Stimulated activated CD8-positive, alpha-beta memory T cell treated with anti-CD3 and anti-CD28 coated beads, Interleukin-7, amount 100 ng/mL, for 48 hours (primary cell): ENCODE measurements at regions not wholly inside any gene's neighbourhood (a gene's known extent, or its start where the extent isn't known, plus 50 kb on each side); places are given as distances from the start of the nearest gene placed in this dataset.

Experiments used
- DNase-seq, 2 donors: peaks; one replicate each; pipeline ENCODE4 v3.0.0-alpha.2; 2020; ENCODE audit warnings: low read depth in 1 of 2; ENCODE audit errors: extremely low read depth in 1 of 2

DNA sequence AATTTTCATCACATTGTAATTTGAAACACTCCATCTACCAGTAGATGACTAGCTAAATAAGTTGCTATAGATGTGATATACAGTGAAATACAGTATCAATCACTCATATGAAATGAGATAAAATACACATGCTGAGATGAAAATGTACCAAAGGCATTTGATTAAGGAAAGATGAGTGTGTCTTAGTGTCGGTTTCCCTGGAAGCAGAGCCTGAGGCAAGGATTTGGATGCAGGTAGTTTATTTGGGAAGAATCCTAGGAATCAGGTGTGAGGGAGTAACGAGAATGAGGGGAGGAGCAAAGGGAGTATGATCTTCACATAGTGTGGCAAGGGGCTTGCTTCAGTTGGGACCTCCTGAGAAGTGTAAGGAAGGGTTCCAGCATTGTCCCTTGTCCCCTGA is 188.2 kb upstream of the CTBP2 start:
- no peak for DNase-seq

DNA sequence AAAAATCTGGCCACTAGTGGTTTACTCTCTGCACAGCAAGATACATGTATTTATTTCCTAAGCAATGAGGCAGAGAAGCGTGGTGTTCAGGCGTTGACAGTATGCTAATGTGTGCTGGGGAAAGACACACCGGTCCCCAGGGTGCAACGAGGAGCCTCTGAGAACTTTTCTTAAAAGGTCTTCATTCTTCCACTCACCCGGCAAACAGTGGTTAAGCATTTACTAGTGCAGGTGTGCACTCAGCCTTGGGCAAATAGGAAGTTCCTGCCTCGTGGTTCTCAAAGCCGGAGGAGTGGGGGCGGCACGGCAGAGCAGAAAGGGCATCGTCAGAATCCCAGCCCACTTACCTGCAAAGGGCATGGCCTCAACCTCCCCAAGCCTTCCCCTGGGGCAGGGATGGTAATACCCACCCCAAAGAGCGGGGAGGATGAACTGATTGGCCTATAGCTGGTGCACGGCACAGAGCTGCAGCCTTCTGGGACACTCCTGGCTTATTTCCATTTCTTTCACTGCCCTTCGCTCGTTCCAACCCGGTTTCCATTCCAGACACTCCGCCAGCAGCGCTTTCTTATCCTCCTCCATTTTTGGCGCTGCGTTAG is 184.3 kb upstream of the CTBP2 start:
- no peak for DNase-seq

DNA sequence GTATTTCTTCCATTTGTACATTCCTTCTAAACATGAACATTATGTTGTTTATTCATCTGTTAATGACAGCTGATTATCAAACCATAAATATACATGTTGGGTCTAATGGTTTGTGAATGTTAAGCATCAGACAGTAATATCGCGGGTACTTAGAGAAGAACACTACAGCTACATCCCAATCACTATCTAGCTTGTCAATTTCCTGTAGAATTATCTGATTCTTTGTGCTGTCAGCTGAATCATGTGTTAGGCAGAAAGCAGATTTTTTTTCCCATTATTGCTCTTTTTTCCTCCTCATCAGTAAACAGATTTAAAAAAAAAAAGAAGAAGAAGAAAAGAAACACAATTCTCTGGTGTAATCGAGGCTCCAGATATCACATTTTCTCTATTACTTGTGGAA is 183.6 kb upstream of the CTBP2 start:
- DNase-seq = no peak

DNA sequence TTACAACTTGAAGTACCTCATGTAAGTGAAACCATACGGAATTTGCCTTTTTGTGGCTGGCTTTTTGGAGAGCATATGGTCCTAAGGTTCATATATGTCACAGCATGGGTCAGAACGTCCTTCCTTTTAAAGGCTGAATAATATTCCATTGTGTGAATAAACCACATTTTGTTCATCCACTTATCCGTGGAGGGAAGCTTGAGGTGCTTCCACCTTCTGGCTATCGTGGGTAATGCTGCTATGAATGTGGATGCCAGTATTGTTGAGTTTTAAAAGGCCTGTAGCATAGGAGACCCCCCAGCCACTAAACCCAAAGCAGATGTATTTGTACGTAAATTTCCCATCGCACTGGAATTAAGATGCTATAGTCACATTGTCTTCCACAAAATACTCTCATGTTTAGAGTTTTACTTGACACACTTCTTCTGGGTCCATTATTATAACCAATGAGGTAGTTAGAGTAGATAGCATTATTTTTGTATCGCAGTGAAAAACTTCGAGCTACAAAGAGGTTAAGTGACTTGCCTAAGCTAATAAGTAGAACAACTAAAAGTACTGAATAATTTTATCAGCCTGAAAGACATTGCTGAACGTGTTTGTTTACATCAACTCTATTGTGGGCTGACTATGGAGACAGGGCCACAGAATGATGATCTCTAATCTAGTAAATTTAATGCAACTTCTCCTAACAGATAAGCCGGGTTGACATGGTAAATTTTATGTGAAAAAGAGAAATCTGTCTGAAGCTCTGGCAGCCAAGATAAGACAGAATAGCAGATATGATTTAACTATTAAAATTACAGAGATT is 183.0 kb upstream of the CTBP2 start:
- DNase-seq = no peak

DNA sequence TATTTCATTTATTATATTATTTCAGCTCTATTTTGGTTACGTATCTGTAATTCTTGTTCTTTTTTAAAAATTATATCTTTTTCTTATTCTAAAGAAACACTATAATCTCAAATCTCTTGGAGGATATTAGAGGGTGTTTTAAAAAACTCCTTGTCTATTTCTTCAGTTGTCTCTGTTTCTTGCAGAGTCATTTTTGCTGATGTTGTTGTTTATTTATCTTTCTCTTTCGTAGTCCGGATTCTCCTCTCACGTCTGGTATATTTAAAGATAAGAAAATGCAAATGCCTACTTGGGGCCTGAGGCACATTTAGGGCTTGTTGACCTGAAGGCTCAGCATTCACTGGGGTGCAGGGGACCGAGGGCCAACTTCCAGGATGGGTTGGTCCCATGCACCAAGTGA is 181.2 kb upstream of the CTBP2 start:
- no peak for DNase-seq

DNA sequence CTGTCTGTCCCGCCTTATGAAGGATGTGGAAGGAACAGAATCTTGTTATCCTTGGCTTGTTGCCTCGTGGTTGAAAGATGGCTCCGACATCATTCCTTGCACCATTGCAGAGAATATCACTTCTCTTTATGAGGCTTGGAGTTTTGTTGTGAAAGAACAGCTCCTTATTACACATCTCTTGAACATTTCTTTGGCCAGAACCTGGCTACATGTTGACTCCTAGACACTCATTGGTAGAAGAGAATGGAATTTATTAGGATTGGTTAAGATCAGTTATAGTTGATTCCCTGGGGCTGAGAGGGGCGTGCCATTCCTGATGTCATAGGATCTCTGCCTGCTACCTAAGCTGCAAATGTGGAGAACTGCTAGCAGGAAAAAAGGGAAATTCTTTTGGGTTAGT is 180.5 kb upstream of the CTBP2 start:
- no peak for DNase-seq

DNA sequence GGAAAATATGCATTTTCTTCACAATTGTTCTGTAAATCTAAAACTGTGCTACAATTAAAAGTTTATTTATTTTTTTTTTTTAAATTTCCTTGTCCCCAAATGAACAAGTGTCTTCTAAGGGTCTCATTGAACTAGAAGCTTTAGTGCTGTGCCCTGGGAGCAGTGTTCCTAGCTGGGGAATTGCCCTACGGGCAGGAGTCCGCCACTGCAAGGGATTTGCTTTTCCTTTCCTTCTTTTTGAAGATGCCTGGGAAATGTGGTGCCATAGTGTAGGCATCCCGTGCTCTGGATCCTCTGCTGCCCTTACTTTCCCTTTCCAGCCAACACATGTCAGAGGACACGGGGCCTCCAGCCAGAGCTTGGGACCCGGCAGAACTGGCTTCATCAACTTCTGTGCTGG is 177.1 kb upstream of the CTBP2 start:
- DNase-seq = no peak

DNA sequence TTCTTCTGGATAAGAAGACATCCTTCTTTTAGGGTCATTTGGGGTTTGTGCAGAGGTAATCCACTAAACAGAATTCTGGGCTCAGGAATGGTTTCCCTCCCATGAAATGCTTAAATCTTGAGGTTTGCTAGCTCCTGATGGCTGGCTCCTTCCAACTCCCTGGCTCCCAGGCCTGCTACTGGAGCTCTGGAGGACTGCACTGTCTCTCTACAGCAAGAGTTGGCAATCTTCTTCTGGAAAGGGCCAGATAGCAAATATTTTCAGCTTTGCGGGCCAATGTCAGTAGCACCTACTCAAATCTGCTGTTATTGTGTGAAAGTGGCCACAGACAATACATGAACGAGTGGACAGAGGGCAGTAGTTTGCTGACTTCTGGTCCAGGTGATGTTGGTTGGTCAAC is 174.2 kb upstream of the CTBP2 start:
- no peak for DNase-seq

DNA sequence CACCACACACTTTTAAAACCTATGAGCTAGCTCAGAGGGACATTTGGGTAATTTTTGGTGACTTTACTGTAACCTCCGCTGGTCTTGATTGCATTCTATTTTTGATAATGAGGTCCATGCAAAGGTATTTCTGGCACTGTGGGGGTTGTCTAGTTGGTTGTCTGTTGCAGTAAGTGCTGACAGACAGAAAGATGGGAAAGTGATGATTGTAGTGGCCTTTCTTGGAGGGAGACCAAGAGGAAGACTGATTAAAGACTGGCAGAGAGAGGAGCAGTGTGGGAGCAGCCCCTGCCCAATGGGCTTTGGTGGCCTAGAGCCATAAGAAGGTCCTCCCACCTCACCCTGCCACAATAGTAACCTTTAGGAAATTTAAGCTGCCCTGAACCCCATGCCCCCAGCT is 173.4 kb upstream of the CTBP2 start:
- no peak for DNase-seq

DNA sequence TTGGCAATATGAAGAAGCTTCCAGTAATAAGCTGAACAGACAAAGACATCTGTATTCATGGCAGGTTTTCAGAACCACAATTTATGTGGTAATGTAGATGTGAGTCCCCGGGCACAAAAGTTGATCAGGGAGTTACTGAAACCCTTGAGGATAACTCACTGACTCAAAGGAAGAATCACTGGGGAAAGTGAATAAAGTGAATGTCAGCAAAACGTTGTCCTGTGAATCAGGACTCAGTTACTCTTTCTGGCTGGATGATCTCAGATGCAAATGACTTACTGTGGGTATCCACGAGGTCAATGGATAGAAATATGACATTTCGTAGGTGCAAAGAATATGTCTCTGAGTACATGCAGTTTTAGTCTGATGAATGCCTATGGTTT is 172.8 kb upstream of the CTBP2 start:
- no peak for DNase-seq

DNA sequence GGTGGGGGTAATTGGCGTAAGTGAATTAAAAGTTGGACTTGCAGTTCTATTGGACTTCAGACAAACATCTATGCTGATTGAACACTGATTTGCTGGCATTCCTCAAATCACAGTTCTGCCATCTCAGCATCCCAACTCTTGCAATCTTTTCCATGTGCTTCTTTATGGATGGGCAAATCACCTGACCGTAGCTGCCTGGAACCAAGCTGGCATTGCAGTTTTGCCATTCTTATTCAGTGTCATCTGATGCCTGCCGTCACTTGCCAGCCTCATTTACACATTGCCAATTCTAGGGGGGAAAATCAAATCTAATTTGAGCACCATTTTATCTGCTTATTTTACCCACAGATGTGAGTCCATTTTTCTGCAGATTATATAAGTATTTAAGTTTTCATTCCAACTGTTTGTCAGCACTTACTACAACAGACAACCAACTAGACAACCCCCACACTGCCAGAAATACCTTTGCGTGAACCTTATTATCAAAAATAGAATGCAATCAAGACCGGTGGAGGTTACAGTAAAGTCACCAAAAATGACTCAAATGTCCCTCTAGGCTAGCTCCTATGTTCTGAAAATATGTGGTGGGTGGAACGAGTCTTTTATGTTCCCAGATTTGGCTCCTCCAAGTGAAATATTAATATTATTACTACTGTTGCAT is 172.3 kb upstream of the CTBP2 start:
- no peak for DNase-seq

DNA sequence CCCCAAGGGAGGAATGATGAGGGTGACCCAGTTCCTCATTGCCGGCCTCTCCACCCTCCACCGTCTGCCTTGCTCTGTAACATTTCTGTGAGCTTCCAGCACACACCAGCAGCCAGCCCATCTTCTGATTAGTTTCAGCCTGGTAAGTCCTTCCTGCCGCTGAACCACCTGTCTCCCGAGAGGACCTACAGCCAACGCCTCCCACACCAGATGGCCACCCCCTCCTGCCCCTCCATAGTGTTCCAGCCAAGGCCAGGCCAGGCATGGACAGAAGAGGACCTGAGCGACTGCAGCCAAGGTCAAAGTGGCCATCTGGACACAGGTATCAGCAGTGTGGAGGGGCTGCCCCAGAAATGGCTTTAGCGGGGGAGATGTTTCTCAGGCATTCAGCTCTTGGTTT is 170.7 kb upstream of the CTBP2 start:
- DNase-seq = no peak

DNA sequence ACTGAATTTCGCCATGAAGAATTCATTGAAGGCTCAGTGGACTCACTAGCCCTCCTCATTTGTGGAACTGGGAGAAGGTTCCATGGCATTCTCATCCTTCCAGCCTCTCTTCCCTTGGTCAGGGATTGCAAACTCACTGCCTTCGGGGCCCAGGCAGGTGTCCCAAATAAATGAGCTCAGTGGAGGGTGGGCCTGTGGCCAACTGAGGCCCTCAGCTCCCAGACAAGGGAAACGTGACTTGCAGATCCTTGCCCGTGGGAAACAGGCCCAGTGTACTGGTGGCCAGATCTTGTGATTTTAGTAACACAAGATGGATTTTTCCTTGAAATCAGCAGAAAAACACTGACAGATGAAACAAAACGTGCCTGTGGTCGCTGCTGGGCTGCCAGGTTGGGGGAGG is 168.7 kb upstream of the CTBP2 start:
- DNase-seq = no peak

DNA sequence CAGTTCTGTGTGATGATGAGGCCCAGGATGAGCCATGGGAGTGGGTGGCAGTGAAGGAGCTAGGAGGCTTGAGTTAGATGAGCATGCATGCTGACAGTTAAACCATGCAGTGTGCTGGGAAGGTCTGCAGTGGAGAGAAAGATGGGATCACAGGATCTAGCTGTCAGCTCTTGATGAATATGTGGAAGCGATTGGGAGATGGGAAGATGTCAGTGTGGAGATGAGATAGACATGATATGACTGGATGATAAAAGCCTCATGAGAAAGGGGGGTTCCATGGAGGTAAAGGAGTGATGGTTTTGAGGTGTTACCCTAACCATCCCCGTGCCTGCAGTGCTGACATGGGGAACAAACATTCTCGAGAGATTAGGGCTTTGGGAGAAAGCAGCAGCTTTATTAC is 165.0 kb upstream of the CTBP2 start:
- no peak for DNase-seq

DNA sequence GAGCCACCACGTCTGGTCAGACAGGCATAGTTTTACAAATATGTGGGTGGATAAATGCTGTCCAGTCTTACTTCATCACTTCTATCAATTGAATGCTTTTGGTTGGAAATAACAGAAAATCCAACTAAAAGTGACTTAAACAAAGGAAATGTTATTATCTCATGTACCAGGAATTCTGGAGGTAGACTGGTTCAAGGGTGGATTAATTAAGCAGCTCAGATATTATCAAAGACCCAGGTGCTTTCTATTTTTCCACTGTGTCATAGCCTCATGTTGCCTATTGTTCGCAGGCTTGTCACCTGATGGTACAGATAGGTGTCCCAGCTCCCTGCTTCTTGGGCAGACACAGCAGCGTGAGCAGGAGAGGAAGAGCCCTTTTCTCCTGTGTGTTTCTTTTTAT is 156.1 kb upstream of the CTBP2 start:
- no peak for DNase-seq

DNA sequence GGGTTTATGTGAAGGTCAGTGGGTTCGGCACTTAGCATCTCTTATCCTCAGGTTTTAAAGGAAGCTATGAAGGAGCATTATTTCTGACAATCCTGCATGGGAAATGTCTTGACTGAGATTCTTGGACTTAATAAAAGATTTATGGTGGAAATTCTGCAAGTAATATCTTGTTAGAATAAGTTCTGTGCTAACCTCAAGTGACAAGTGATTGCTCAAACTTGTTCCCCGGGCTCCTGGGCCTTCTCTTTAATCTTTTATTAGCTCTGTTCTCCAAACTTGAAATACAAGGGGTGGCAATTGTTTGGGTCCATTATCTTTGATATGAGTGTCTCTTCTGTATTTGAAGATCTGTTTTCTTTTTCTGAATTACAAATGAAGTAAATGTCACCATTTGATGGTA is 140.6 kb upstream of the CTBP2 start:
- DNase-seq = no peak

DNA sequence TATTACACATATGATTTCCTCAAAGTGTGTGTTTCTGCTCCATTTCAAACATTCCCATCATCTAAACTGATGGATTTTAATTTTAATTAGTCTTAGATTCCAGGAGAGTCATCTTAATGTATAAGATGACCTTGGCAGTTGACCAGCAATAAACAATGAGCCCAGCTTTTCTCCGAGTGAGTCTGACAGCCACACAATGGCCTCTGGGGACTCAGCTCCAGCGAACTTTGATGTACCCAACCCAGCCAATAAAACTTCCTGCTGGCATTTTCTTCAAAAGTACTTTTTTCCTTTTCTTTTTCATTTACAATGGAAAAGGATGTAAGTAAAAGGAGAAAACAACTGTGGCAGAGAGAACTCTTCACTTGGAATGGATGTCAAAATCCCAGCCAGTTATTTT is 139.1 kb upstream of the CTBP2 start:
- DNase-seq = no peak

DNA sequence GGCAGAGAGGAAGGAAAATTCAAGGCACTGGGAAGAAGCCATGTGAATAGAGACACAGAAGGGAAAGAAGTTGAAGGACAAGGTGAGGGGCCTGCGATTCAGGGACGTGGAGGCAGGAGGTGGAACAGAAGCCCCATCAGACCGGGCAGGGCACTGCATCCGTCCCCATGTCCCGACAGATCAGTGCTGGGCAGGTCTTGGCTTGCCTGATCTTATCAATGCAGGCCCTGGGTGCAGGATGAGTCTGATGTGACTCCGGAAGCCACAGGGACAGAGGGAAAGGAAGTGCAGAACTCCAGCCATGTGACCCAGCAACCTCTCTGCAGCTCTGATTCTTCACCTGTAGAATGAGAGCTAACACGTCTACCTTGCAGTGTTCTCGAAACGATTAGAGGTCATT is 136.2 kb upstream of the CTBP2 start:
- no peak for DNase-seq

DNA sequence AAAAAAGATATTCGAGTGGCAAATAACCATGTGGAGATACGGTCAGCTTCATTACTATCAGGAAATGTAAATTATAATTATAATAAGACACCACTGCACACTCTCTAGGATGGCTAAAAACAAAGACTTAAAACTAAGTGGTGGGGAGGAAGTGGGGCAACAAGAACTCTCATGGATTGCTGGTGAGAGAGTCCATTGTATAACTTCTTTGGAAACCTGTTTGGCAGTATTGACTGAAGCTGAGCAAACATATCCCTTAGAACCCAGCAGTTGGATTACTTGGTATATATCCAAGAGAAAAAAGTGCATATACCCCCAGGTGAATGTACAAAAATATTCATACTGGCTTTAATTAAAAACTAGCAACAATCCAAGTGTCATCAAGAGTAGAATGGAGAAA is 133.7 kb upstream of the CTBP2 start:
- DNase-seq = no peak

DNA sequence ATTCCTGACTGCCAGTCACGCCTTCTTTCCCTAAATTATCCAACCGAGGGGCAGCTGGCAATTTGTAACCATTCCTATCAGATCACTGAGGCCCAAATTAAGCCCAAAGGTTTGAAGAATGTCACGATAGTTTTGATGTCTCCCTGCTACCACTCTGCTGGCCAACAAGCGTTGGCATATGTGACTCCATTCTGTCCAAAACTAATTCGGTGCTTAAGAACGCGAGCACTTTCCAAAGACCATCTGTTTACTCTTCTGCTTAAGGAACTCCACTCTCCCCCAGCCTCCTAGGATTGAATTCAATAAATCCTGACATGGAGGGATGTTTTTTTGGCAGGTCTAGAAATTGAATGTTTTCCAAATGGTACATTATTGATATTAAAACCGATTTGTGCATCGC is 131.5 kb upstream of the CTBP2 start:
- DNase-seq = no peak

DNA sequence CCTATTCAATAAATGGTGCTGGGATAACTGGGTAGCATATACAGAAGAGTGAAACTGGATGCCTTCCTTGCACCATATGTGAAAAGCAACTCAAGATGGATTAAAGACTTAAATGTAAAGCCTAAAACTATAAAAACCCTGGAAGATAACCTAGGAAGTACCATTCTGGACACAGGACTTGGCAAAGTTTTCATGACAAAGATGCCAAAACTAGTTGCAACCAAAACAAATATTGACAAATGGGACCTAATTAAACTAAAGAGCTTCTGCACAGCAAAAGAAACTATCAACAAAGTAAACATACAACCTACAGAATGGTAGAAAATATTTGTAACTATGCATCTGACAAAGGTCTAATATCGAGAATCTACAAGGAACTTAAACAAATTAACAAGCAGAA is 129.1 kb upstream of the CTBP2 start:
- DNase-seq = no peak

DNA sequence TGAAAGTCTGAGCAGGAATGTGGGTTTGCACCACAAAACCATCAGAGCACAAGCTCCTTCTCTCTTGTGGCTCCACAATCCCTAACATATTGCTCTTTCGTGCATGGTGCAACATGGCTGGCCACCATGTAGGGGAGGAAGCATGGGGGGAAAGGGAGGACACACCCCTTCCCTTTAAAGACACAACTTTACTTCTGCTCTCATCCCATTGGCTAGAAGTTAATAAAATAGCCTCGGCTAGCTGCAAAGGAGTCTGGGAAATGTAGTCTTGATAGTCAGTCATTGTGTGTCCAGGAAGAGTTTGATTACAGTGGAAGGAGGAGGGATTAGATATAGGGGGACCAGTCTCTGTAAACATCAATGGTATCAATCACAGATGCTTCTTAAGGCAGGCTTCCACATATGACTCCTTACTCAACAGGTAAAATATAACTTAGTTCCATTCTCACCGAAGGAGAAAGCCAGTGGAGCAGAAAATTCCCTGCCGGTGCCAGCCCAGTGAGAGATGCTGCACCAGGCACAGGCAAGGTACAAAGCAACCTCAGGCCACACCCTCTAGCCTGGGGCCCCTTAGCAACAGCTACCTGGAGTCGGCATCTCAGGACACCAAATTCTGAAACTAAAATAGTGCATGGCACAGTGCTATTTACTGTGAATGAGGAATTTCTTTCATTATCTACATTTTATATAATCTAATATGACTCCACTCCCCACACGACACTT is 124.7 kb upstream of the CTBP2 start:
- no peak for DNase-seq
